GM18507 (cell line): ENCODE measurements at regions not wholly inside any gene's neighbourhood (a gene's known extent, or its start where the extent isn't known, plus 50 kb on each side); places are given as distances from the start of the nearest gene placed in this dataset.

ENCODE experiments used
- DNase-seq: peaks from one replicate; pipeline ENCODE4 v3.0.0; 2011; ENCODE audit warnings: low read depth; ENCODE audit not compliant: insufficient read length; ENCODE audit errors: extremely low spot score
- FAIRE-seq: peaks from 2 replicates; lab custom pipeline; 2011; peaks lifted over from hg19 to GRCh38; lab: Jason Lieb, UNC

DNA sequence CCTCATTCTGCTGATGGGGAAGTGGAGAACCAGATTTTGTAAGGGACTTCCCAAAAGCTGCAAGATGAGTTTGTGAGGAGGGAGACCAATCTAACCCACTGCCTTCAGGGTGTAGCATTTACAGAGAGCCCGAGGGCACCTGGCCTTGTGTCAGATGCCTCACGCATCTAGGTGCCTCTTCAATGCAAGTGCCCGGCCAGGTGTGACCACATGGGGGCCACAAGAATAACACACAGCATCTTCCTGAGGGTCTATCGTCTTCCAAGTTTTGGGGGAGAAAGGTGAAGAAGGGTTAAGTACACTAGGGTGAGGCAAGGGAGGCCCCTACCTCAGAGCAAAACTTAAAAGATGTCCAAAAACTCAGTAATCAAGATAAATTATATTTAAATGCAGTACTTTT, 401.7 kb upstream of the CDH5 start:
- FAIRE-seq = no peak

DNA sequence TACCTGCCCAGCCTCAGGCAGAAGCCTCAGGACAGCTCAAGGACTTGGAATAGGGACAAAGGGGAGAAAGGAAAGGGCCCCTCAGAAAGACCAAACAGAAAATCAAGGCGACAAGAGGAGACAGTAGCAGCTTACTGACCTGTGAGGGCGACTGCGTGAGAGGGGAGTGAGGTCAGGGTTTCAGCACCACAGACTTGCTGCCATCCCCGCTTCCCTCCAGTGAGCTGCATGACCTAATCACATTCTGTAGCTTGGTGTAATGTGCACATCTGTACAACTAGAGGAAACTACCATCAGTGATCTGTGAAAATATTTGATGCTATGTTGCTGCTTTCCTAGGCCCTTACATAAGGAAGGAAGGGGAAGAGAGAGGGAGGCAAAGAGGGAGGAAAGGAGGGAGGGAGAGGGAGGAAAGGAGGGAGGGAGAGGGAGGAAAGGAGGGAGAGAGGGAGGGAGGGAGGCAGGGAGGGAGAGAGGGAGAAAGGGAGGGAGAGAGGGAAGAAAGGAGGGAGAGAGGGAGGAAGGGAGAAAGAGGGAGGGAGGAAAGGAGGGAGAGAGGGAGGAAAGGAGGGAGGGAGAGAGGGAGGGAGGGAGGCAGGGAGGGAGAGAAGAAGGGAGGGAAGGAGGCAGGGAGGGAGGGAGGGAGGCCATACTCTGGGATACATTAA, 404.9 kb upstream of the CDH5 start:
- FAIRE-seq (no peak), DNase-seq (no peak)

More for the DNA sequence above, 401.7 kb upstream of the CDH5 start:
- no peak for DNase-seq

DNA sequence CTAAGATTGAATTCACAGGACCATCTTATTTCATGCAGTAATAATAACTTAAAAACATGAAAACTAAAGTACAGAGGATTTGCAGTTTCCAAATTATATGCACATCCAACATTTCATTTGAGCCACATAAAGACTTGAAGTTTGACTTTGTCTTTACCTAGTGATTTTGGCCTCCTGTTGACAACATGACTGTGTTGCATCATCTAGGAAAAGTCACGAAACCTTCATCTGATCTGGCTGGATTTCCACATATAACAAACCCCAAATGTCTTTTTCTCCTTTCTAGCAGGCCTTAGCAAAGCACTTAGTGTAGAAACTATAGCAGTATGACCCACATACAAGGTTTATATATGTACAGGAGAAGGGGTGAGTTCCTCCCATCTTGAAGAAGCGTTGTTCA, 406.5 kb upstream of the CDH5 start:
- no peak for FAIRE-seq
- no peak for DNase-seq

- no peak for FAIRE-seq
- no peak for DNase-seq
Observed at GRCh38 chr16:65958086-65958485, 408.4 kb upstream of the CDH5 start.

- FAIRE-seq = no peak
- DNase-seq = no peak
Observed at GRCh38 chr16:65956100-65956499, 410.4 kb upstream of the CDH5 start.

- FAIRE-seq = no peak
- no peak for DNase-seq
Observed at GRCh38 chr16:65954446-65954845, 412.0 kb upstream of the CDH5 start.

DNA sequence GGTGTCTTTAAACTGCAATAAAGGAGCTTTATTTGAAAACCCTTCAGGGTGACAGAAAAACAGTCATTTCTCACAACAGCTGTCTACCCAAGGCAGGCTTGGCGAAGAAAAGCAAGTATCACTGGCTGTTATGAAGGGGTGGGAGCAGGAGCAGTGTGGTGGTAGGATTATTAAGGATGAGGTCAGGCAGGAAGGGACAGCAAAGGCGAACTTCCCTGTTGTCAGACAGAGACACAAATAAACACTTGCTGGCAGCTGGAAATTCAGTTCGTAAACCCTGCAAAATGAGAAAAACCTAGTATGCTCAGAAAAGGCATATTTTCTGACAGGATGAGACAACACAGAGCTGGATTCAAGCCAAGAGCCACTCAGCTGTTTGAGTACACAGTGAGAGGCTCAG, 416.3 kb upstream of the CDH5 start:
- DNase-seq (no peak), FAIRE-seq (no peak)

DNA sequence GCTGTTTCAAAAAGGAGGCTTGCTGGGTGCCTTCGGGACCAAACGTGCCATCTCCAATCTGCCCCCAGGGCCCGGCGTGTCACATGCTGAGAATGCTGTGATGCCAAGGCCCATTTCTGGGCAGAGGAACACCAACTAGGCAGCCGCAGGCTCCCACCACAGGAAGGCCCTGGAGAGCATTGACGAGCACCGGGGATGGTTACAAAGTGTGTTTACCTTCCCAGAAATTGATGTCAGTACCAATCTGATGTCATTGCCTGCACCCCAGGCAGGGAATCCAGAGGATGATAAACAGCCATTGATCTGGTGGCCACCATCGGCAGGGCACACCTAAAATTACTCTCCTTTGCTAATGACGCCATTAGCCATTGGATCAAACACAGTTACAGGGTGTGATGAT, 418.1 kb upstream of the CDH5 start:
- DNase-seq (no peak), FAIRE-seq (no peak)

GRCh38 chr16:65947951-65948350, 418.5 kb upstream of the CDH5 start:
- no peak for FAIRE-seq
- no peak for DNase-seq

DNA sequence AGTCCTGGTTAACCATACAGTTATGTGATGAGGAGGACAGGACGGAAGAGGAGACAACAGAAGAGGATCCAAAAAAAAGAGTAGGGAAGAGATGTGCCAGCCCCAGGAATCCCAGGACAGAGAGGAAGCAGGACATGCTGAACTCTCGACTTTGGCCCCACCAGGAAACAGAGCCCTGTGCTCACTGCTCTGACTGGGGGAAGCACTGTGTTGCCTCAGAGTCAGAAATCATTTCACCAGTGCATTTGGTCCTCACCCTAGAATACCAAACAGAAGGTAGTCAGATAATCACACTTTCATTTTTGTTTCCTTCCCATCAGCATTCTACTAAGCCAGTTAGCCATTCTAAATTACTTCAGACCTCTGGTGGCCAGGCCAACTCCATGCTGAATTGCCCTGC, 421.0 kb upstream of the CDH5 start:
- no peak for FAIRE-seq

GRCh38 chr16:65944361-65944760, 422.1 kb upstream of the CDH5 start:
- FAIRE-seq (no peak), DNase-seq (no peak)

More for the DNA sequence above, 421.0 kb upstream of the CDH5 start:
- DNase-seq = no peak

- DNase-seq = no peak
- no peak for FAIRE-seq
Observed at GRCh38 chr16:65940711-65941110, 425.8 kb upstream of the CDH5 start.

DNA sequence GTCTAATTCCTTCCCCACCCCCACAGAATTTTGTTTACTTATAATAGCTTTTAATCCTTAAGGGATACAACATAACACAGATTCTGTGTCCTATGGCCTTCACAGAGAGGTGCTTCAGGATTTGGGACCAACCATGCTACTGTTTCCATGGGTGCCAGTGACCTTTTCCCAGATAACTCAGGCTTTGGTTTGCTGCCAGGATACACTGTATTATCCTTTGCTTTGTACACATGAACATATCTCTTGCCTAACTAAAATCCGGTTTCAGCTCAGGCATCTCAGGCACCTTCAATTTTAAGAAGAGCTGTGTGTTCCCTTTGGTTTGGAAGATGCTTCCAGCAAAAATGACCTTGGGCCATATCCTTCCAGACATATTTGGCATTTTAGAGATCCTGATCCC, 428.4 kb upstream of the CDH5 start:
- DNase-seq (no peak), FAIRE-seq (no peak)

DNA sequence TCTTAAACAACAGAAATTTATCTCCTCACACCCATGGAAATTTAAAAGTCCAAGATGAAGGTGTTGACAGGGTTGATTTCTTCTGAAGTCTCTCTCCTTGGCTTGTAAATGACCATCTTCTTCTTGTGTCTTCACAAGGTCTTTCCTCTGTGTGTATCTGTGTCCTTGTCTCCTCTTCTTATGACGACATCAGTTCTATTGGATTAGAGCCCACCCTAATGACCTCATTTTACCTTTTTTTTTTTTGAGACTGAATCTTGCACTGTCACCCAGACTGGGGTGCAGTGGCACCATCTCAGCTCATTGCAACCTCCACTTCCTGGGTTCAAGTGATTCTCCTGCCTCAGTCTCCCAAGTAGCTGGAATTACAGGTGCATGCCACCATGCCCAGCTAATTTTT, 429.0 kb upstream of the CDH5 start:
- no peak for DNase-seq
- no peak for FAIRE-seq

- no peak for DNase-seq
- no peak for FAIRE-seq
Observed at GRCh38 chr16:65936096-65936495, 430.4 kb upstream of the CDH5 start.

GRCh38 chr16:65934443-65934842, 432.0 kb upstream of the CDH5 start:
- DNase-seq (no peak), FAIRE-seq (no peak)

DNA sequence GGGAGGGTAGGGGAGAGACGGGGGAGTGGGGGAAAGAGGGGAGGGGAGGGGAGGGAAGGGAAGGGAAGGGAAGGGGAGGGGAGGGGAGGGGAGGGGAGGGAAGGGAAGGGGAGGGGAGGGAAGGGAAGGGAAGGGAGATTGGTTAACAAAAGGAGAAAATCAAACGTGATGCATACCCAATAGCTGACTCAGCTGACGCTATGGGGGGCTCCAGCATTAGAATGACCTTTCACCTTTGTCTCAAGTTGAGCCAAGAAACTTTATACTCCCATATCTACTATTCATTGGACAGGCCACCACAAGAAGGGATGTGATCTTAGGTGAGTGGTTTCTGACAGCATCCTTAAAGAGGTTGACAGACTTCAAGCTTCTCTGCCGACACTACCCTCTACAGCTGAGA, 432.8 kb upstream of the CDH5 start:
- no peak for FAIRE-seq
- no peak for DNase-seq

DNA sequence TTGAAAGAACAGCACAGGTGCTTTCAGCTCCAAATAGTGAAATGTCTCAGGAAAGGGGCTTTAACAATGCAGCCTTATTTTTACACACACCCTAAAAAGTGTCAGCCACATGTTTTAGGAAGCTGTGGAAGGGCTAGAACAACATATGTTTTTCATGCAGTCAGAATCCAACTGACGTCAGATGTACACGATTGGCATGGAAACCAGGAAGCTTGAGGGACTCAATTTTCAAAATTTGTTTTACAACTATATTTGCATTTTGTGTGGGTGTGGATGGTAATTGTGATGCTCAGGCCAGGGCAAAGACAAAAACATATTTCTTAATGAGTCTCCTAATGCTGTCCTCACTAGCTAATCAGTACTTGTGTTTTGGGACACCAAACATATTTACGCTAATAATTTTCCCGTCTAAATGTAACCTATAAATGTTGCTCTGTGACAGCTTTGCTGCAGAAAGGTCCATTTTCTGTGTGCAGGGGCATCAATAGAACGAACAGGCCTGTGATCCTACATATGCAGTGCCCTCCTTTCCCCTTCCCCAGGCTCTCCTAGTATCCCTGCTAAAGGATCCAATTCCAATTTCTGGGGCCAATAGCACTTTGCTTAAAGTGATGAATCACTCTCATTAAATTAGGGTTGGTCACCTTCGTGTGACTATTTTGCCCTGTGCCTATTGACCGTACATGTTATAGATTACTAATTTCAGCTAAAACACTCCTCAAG, 434.0 kb upstream of the CDH5 start:
- DNase-seq (no peak), FAIRE-seq (no peak)

DNA sequence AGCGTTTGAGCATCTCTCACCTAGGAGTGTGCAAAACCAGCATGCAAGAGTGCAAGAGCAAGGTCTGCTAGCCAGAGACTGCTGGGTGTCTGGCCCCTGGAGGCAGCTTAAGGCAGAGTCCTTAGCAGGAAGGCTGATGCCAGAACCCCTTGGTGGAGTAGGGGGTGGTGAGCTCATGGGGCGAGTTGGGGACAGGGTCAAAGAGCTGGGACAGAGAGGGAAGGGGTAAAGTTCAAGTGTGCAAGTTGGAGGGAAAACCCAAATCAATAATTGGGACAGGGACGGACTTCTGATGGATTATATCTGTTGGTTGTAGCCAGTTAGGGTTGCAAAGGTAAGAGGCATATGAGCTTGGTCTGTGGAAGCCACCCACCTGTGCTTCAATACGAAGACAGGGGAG, 443.6 kb upstream of the CDH5 start:
- FAIRE-seq = no peak
- DNase-seq = no peak

DNA sequence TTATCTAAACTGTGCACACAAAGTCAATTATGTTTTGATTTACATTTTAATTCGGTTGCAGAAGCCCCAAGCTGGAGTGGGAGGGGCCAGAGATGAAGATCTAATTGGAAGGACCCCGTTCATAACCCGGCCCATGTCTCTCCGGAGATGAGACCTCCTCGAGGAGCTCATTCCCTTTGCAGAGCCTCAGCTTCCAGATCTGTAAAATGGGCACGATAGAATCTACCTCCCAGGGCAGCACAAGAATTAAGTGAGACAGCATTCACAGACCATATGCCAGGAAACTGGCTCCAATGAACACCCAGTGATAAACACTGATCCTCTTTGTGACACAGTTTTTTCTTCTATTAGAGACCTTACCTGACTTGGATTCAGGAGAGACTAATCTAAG, 446.5 kb upstream of the CDH5 start:
- no peak for FAIRE-seq
- no peak for DNase-seq

DNA sequence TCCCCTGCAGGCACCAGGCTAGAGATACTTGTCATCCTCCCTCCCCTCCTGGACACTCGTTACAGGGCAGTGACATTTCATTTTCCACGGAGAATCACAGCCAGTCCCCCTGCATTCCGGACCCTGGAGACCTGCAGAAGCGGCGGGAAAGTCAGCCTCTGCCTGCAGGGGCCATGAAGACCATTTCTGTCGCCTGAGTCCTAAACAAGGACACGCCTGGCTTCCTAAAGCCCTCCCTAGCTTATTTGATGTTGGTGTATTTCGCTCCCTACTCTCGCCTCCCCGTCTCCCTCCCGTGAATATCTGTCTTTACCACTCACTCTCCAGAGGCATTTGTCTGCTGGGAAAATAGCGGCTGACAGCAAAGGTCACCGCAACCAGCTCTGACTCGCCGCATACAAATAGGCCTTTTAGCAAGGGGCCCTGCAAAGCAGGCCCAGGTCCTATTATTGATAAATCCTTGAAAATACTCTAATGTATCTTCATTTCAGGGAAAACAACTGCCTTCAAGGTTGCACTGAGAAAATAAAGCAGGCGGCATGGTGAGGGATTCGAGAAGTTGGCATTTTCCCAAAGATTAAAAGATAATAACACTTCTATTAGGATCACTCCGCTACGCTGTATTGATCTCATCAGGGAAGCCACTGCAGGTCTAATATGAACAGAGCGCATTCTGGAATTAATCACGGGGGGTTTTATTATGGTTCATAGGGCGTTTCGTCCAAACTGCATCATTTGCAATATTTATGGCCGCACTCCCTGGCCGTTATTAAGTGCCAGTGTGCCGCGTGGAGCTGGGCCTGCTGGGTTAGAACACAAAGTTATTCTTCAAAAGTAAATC, 447.1 kb upstream of the CDH5 start:
- DNase-seq (no peak), FAIRE-seq (no peak)
